HL-60/S4 treated with retinoic acid at 250 ng/mL for 4 days and 3 days (cell line): ENCODE measurements at regions not wholly inside any gene's neighbourhood (a gene's known extent, or its start where the extent isn't known, plus 50 kb on each side); places are given as distances from the start of the nearest gene placed in this dataset.
"Not testable (repeated sequence)": the region's sequence is repeated elsewhere in the genome, so short reads cannot be mapped to it uniquely, and the experiment has no call there.

Source experiments
- in situ Hi-C: fragments of 300-500 bp; cut with MboI; formaldehyde crosslinking; loops from 2 replicates; pipeline ENCODE4 v1.7.0; 2022; ENCODE audit warnings: low sequenced_read_pairs

GRCh38 chr10:21160116-21160515 lies 263.0 kb upstream of the NEBL start:
- in situ Hi-C loops, result no loop called here

GRCh38 chr10:21159669-21160068 lies 262.6 kb upstream of the NEBL start:
- in situ Hi-C loops, result no loop called here

- in situ Hi-C loops, result no loop called here
Measured at GRCh38 chr10:21158301-21158700, 261.2 kb upstream of the NEBL start.

- in situ Hi-C loops, result no loop called here
Measured at GRCh38 chr10:21157664-21158063, 260.6 kb upstream of the NEBL start.

- in situ Hi-C loops, result no loop called here
Measured at GRCh38 chr10:21150166-21150565, 253.1 kb upstream of the NEBL start.

GRCh38 chr10:21146436-21146789 lies 249.3 kb upstream of the NEBL start:
- in situ Hi-C loops, result no loop called here

- in situ Hi-C loops, result no loop called here
Measured at GRCh38 chr10:21145751-21146435, 248.8 kb upstream of the NEBL start.

GRCh38 chr10:21144047-21144446 lies 246.9 kb upstream of the NEBL start:
- in situ Hi-C loops, result no loop called here

GRCh38 chr10:21141946-21142492 lies 244.9 kb upstream of the NEBL start:
- in situ Hi-C loops, result no loop called here

- in situ Hi-C loops, result no loop called here
Measured at GRCh38 chr10:21138769-21139340, 241.7 kb upstream of the NEBL start.

- in situ Hi-C loops, result no loop called here
Measured at GRCh38 chr10:21135023-21135931, 238.2 kb upstream of the NEBL start.

GRCh38 chr10:21134645-21135022 lies 237.5 kb upstream of the NEBL start:
- in situ Hi-C loops, result no loop called here

- in situ Hi-C loops, result no loop called here
Measured at GRCh38 chr10:21130683-21131442, 233.8 kb upstream of the NEBL start.

- in situ Hi-C loops, result no loop called here
Measured at GRCh38 chr10:21130108-21130507, 233.0 kb upstream of the NEBL start.

GRCh38 chr10:21125471-21126228 lies 228.5 kb upstream of the NEBL start:
- in situ Hi-C loops, result no loop called here

GRCh38 chr10:21122907-21123306 lies 225.8 kb upstream of the NEBL start:
- in situ Hi-C loops, result no loop called here

- in situ Hi-C loops, result not testable (repeated sequence)
Measured at GRCh38 chr10:21121822-21122221, 224.7 kb upstream of the NEBL start.

GRCh38 chr10:21114683-21115082 lies 217.6 kb upstream of the NEBL start:
- in situ Hi-C loops, result no loop called here

GRCh38 chr10:21110358-21110757 lies 213.2 kb upstream of the NEBL start:
- in situ Hi-C loops, result no loop called here

GRCh38 chr10:21106931-21107330 lies 209.8 kb upstream of the NEBL start:
- in situ Hi-C loops, result not testable (repeated sequence)
